ENCODE measurements at regions not wholly inside any gene's neighbourhood (a gene's known extent, or its start where the extent isn't known, plus 50 kb on each side); places are given as distances from the start of the nearest gene placed in this dataset.
A peak's percentile ranks its signal among the peaks of the same experiment; 100 is the strongest.

- CTCF ChIA-PET: interaction anchor here (0.6 kb wide), 1 partner anchor 539 kb away, joined by 4 read pairs; no protein-coding TSS in a partner anchor
- H3K4me1 ChIP-seq (ENCODE audit: control insufficient read depth, insufficient read depth, low read length): no peaks in the 10 kb centered on the region
- TF ChIP-seq ZBTB49 (tag by site-specific recombination; IDR thresholded peaks at IDR 0.05; ENCODE audit: low read depth): no peak
- TF ChIP-seq KLF1 (tag by site-specific recombination; IDR thresholded peaks at IDR 0.05): no peak
- TF ChIP-seq ZNF248 (tag by site-specific recombination; IDR thresholded peaks at IDR 0.05): no peak
- no peak overlapping the region for H3K27ac ChIP-seq (ENCODE audit: extremely low read depth, low read depth, low read length)
- H3K36me3 ChIP-seq (ENCODE audit: control insufficient read depth in 2 of 2, insufficient read depth in 1 of 2, low read length in 2 of 2): no peaks in the 10 kb centered on the region
- no peaks in the 10 kb centered on the region for H3K9me3 ChIP-seq (ENCODE audit: control insufficient read depth, insufficient read depth, low read depth, low read length)
- H3K4me3 ChIP-seq (ENCODE audit: low read depth, low read length): no peak overlapping the region
- POLR2A ChIA-PET: no interaction called here
Observed at GRCh38 chr9:90114641-90115425, 510.0 kb downstream of the GADD45G start.

GRCh38 chr9:90121762-90122161 lies 517.0 kb downstream of the GADD45G start:
- POLR2A ChIA-PET: no interaction called here
- CTCF ChIA-PET: interaction anchor here (0.8 to 2.0 kb wide), 5 partner anchors 17 to 97 kb away, joined by 3 to 7 read pairs (median 3); no protein-coding TSS in a partner anchor
- H3K36me3 ChIP-seq (ENCODE audit: control insufficient read depth in 2 of 2, insufficient read depth in 1 of 2, low read length in 2 of 2): no peaks in the 10 kb centered on the region
- H3K4me1 ChIP-seq (ENCODE audit: control insufficient read depth, insufficient read depth, low read length): no peaks in the 10 kb centered on the region
- TF ChIP-seq KLF10 (tag by site-specific recombination; IDR thresholded peaks at IDR 0.05): no peak
- no peak for TF ChIP-seq ZNF791 (tag by site-specific recombination; IDR thresholded peaks at IDR 0.05)
- TF ChIP-seq ZBTB26 (tag by site-specific recombination; optimal IDR thresholded peaks at IDR 0.05): no peak
- H3K27ac ChIP-seq (ENCODE audit: extremely low read depth, low read depth, low read length): no peak overlapping the region
- no peaks in the 10 kb centered on the region for H3K9me3 ChIP-seq (ENCODE audit: control insufficient read depth, insufficient read depth, low read depth, low read length)
- H3K4me3 ChIP-seq (ENCODE audit: low read depth, low read length): no peak overlapping the region

- Histone ChIP-seq H3K36me3 (ENCODE audit: control insufficient read depth in 2 of 2, insufficient read depth in 1 of 2, low read length in 2 of 2) (no peaks in the 10 kb centered on the region), H3K9me3 (ENCODE audit: control insufficient read depth, insufficient read depth, low read depth, low read length) (no peaks in the 10 kb centered on the region), H3K4me3 (ENCODE audit: low read depth, low read length) (no peak overlapping the region), H3K4me1 (ENCODE audit: control insufficient read depth, insufficient read depth, low read length) (no peaks in the 10 kb centered on the region), H3K27ac (ENCODE audit: extremely low read depth, low read depth, low read length) (no peak overlapping the region)
- TF ChIP-seq ZBTB44 (tag by site-specific recombination; IDR thresholded peaks at IDR 0.05) (0 out of 2 replicates have a peak, but pooled peaks have one; percentile 29), GLIS1 (tag by site-specific recombination; IDR thresholded peaks at IDR 0.05) (no peak), ZNF660 (tag by site-specific recombination; IDR thresholded peaks at IDR 0.05) (0 out of 2 replicates have a peak, but pooled peaks have one; percentile 29), ZNF114 (tag by site-specific recombination; IDR thresholded peaks at IDR 0.05) (no peak), ZNF223 (tag by site-specific recombination; IDR thresholded peaks at IDR 0.05) (no peak), ZNF529 (tag by site-specific recombination; IDR thresholded peaks at IDR 0.05; ENCODE audit: insufficient replicate concordance) (no peak)
- ChIA-PET POLR2A (no interaction called here), CTCF (interaction anchor here (0.6 to 1.1 kb wide), 2 partner anchors 23 to 57 kb away, joined by 3 read pairs; no protein-coding TSS in a partner anchor)
Observed at GRCh38 chr9:90124961-90125360, 517.7 kb downstream of the DIRAS2 start.
